T-cell (primary cell): ENCODE measurements at regions not wholly inside any gene's neighbourhood (a gene's known extent, or its start where the extent isn't known, plus 50 kb on each side); places are given as distances from the start of the nearest gene placed in this dataset.

Source experiments
- ATAC-seq, 4 experiments: fragments of 200-7000 bp in 3 of 4; fragments of 150-1000 bp in 1 of 4; cut with Tn5 transposase; replicated peaks in 1 of 4; 1 replicate in 3 of 4; 2 replicates in 1 of 4; pipeline ENCODE4 v1.10.0; 2021; ENCODE audit warnings: moderate library complexity in 3 of 4, mild to moderate bottlenecking in 2 of 4, moderate number of reproducible peaks in 1 of 4
- CTCF ChIA-PET, 2 donors: fragments of 300-600 bp; sonication (Branson Sonifier 250); formaldehyde crosslinking; loops; one replicate each; lab custom pipeline; 2022; ENCODE audit warnings: antibody characterized with exemption in 2 of 2; lab: Charles Lee
- POLR2A ChIA-PET, 2 donors: fragments of 300-600 bp; sonication (Branson Sonifier 250); formaldehyde crosslinking; loops; one replicate each; lab custom pipeline; 2022; ENCODE audit warnings: antibody characterized with exemption in 2 of 2; lab: Charles Lee
- DNase-seq, 35 experiments: peaks; one replicate each; pipeline versions ENCODE4 v3.0.0 to v3.0.0-alpha.2; 2013 to 2023
- H3K27ac ChIP-seq: one replicate; pipeline ENCODE4 v1.5.1; 2013; ENCODE audit warnings: low read length
- H3K27me3 ChIP-seq, 2 experiments: replicated peaks in 1 of 2; 1 replicate in 1 of 2; 2 replicates in 1 of 2; pipeline versions ENCODE4 v1.6.1 to v1.7.0; 2013; ENCODE audit warnings: low read length in 1 of 2, mixed read lengths in 1 of 2; ENCODE audit not compliant: control insufficient read depth in 2 of 2, insufficient read depth in 2 of 2; ENCODE audit errors: extremely low read depth in 1 of 2
- H3K36me3 ChIP-seq, 2 donors: 1 replicate in 1 of 2; 2 replicates in 1 of 2; pipeline versions ENCODE4 v1.6.1 to v1.7.0; 2013; ENCODE audit warnings: low read length in 1 of 2; ENCODE audit not compliant: control insufficient read depth in 2 of 2, insufficient read depth in 1 of 2; ENCODE audit errors: extremely low read depth in 1 of 2
- H3K4me1 ChIP-seq, 2 experiments: 1 replicate in 1 of 2; 2 replicates in 1 of 2; pipeline versions ENCODE4 v1.6.1 to v1.7.0; 2013; ENCODE audit warnings: low read length in 2 of 2, mixed read lengths in 1 of 2; ENCODE audit not compliant: insufficient read depth in 2 of 2, control insufficient read depth in 1 of 2; ENCODE audit errors: extremely low read depth in 1 of 2
- H3K4me3 ChIP-seq, 2 donors: 1 replicate in 1 of 2; 2 replicates in 1 of 2; pipeline versions ENCODE4 v1.5.1 to v1.7.0; 2013; ENCODE audit warnings: mild to moderate bottlenecking in 2 of 2, low read length in 1 of 2, moderate library complexity in 1 of 2; ENCODE audit not compliant: control insufficient read depth in 1 of 2; ENCODE audit errors: extremely low read depth in 1 of 2
- H3K9me3 ChIP-seq: 2 replicates; pipeline ENCODE4 v1.7.0; 2013
- H3K27ac Mint-ChIP-seq, 2 donors: one replicate each; pipeline ENCODE4 v1.8.0; 2020 to 2021; ENCODE audit warnings: mild to moderate bottlenecking in 2 of 2, mixed read lengths in 2 of 2
- H3K27me3 Mint-ChIP-seq, 2 donors: one replicate each; pipeline ENCODE4 v1.8.0; 2021 to 2022; ENCODE audit warnings: mixed read lengths in 2 of 2
- H3K36me3 Mint-ChIP-seq: one replicate; pipeline ENCODE4 v1.8.0; 2021; ENCODE audit warnings: mixed read lengths
- H3K4me1 Mint-ChIP-seq, 3 donors: one replicate each; pipeline ENCODE4 v1.8.0; 2020 to 2022; ENCODE audit warnings: mixed read lengths in 3 of 3, mild to moderate bottlenecking in 1 of 3
- H3K4me3 Mint-ChIP-seq, 3 donors: one replicate each; pipeline ENCODE4 v1.8.0; 2020 to 2022; ENCODE audit warnings: mild to moderate bottlenecking in 3 of 3, mixed read lengths in 3 of 3, moderate library complexity in 3 of 3
- H3K9me3 Mint-ChIP-seq, 3 donors: one replicate each; pipeline ENCODE4 v1.8.0; 2020 to 2022; ENCODE audit warnings: mixed read lengths in 3 of 3
- WGBS: methylation state at CpG from one replicate; pipeline ENCODE4 v1.1.5; 2013; ENCODE audit warnings: missing lambda C conversion rate; ENCODE audit not compliant: insufficient coverage; 5-methylcytosine and 5-hydroxymethylcytosine counted together

DNA sequence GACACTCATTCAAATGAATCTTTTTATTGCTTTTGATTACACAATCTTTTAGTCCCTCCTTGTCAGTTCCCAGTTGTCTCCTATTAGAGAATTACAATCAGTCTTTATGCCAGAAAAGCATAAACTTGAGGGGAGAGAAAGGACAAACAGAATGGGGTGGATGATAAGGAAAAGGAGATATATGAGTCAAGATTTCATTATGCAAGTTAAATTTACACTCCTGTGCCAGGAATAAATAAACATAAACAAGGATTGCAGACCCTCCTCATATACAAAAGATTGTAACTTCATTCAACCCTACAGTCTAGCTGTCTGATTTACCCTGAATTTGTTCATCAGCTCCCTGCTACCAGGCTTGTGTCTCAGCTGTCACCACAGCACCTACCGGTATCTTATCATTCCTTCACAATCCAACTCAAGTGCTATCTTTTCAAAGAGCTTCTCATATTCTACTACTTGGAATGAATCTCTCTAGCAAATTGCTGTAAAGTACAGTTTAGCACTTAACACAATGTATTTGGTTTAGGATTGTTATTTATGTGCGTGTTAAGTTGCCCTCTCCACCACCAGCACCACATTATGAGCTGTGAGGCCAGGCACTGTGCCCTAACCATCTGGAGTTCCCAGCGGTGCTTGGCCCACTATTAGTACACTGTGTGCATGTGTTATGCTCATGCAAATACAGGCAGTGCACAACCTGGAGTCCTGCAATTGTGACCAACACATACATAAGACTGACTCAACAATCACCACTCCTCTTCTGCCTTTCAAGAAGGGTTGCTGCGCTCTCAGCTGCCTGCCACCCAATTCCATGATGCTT lies 504.1 kb downstream of the TBL1XR1 start:
- POLR2A ChIA-PET = no interaction called here
- no peak for ATAC-seq

DNA sequence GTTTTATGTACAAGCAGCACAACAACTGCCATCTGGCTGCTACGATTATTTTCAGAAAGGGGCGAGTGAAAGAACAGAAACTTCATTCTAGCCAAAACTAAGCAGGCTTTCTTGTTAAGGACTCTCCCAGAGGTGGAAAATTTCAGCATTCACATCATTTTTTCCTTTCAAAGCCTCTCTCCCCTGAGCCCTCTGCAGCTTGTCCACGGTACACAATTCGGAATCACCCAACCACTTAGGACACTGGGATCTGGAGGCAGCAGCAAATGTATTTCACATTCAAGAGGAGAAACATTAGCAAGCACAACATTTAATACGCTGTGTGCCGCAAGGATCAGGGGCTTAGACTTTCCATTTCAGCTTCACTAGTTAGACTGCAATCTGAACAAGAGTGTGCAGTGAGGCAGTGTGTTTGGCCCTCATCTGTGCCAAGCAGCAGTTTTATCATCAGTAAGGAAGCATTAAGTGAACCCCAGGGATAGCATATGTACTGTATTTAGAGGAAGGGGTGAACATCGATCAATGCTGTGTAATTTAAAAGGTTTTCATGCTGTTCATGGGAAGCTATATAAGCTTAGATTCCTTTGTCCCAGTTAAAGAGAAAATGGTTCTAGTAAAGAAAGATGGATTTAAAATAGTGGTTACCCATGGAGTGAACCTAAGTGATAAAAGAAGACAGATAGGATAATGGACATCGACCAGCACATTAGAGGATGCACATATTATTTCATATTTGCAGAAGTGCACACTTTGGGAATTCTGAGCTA lies 504.9 kb downstream of the TBL1XR1 start:
- DNase-seq = no peak
- H3K27ac ChIP-seq = no peak overlapping the region
- POLR2A ChIA-PET = no interaction called here
- no peak overlapping the region for H3K4me3 Mint-ChIP-seq
- H3K4me1 ChIP-seq = no peaks in the 10 kb centered on the region
- no peaks in the 10 kb centered on the region for H3K4me1 Mint-ChIP-seq
- no peaks in the 10 kb centered on the region for H3K36me3 ChIP-seq
- no peaks in the 10 kb centered on the region for H3K36me3 Mint-ChIP-seq
- H3K27me3 Mint-ChIP-seq = peaks cover 0 to 2% of the 10 kb centered on the region in 2 donors
- H3K9me3 Mint-ChIP-seq = no peaks in the 10 kb centered on the region
- no peaks in the 10 kb centered on the region for H3K9me3 ChIP-seq
- no peaks in the 10 kb centered on the region for H3K27me3 ChIP-seq
- no peak for ATAC-seq
- H3K4me3 ChIP-seq = no peak overlapping the region
- CTCF ChIA-PET = no interaction called here
- WGBS = 85% methylated on average over 7 of the region's 8 CpGs
- H3K27ac Mint-ChIP-seq = no peak overlapping the region

More for the DNA sequence above, 504.1 kb downstream of the TBL1XR1 start:
- Mint-ChIP-seq H3K4me3 (no peak overlapping the region), H3K9me3 (no peaks in the 10 kb centered on the region), H3K36me3 (no peaks in the 10 kb centered on the region), H3K27ac (no peak overlapping the region), H3K4me1 (no peaks in the 10 kb centered on the region), H3K27me3 (peaks cover 0 to 2% of the 10 kb centered on the region in 2 donors)
- CTCF ChIA-PET = no interaction called here
- H3K27ac ChIP-seq = no peak overlapping the region
- H3K36me3 ChIP-seq = no peaks in the 10 kb centered on the region
- no peak for DNase-seq
- H3K9me3 ChIP-seq = no peaks in the 10 kb centered on the region
- 88% methylated on average over 1 of the region's 4 CpGs for WGBS
- H3K4me1 ChIP-seq = no peaks in the 10 kb centered on the region
- H3K4me3 ChIP-seq = no peak overlapping the region
- H3K27me3 ChIP-seq = no peaks in the 10 kb centered on the region

DNA sequence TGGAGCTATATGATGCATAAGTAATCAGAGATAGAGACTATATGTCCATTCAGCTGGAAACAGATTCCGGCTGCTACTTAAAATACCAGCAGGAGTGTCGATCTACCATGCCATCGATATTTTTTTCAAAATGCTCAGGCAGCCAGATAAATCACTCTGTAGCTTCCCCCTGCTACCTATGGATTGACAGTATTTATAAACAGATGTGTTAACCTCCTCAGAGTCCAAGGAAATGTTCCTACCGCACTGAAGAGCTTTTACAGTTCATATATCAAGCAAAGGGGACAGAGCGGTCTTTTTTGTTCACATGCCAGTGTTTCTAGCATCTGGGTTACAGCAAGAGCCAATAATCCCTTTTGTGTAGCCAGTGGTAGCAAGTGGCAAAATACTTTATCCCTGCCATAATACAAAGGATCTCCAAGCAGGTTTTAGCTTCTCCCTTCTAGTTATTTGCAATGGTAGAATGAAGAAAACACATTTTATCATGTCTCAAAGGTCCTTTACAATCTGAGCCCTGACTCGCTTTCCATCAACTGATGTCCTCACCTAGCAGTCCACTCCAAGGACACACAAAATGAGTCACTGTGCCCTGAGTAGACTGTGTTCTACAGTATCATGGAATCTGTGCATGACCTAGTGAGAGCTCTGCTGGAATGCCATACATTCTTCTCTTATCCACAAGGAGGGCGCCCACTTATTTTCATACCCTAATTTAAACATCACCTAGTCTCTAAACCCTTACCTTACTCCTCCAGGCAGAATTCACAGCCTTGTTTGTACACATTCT lies 507.0 kb downstream of the TBL1XR1 start:
- H3K36me3 ChIP-seq = no peaks in the 10 kb centered on the region
- no peak overlapping the region for H3K27ac Mint-ChIP-seq
- CTCF ChIA-PET = interaction anchor here in 1 of 2 donors (0.5 kb wide), 1 partner anchor 1880 kb away, joined by 3 read pairs; no protein-coding TSS in a partner anchor
- DNase-seq (no peak), ATAC-seq (no peak)
- H3K4me3 Mint-ChIP-seq = no peak overlapping the region
- peaks cover 0 to 6% (median 0%) of the 10 kb centered on the region in 3 donors for H3K9me3 Mint-ChIP-seq
- H3K4me1 ChIP-seq = no peaks in the 10 kb centered on the region
- H3K27ac ChIP-seq = no peak overlapping the region
- no peak overlapping the region for H3K4me3 ChIP-seq
- no peaks in the 10 kb centered on the region for H3K27me3 ChIP-seq
- H3K4me1 Mint-ChIP-seq = no peaks in the 10 kb centered on the region
- no peaks in the 10 kb centered on the region for H3K9me3 ChIP-seq
- WGBS = 86% methylated on average over 3 of the region's 7 CpGs
- no peaks in the 10 kb centered on the region for H3K36me3 Mint-ChIP-seq
- POLR2A ChIA-PET = no interaction called here
- H3K27me3 Mint-ChIP-seq = no peaks in the 10 kb centered on the region

GRCh38 chr3:176687754-176688153 lies 509.5 kb downstream of the TBL1XR1 start:
- no CpG with 5 or more reads among the region's 2 CpGs for WGBS
- ChIA-PET POLR2A (no interaction called here), CTCF (no interaction called here)
- no peak overlapping the region for H3K27ac ChIP-seq
- H3K4me3 Mint-ChIP-seq = no peak overlapping the region
- H3K36me3 Mint-ChIP-seq = no peaks in the 10 kb centered on the region
- no peaks in the 10 kb centered on the region for H3K9me3 ChIP-seq
- no peak overlapping the region for H3K27ac Mint-ChIP-seq
- DNase-seq = no peak
- no peaks in the 10 kb centered on the region for H3K27me3 ChIP-seq
- H3K36me3 ChIP-seq = no peaks in the 10 kb centered on the region
- no peaks in the 10 kb centered on the region for H3K4me1 Mint-ChIP-seq
- ATAC-seq = no peak
- no peaks in the 10 kb centered on the region for H3K4me1 ChIP-seq
- no peaks in the 10 kb centered on the region for H3K27me3 Mint-ChIP-seq
- no peak overlapping the region for H3K4me3 ChIP-seq
- peaks cover 3 to 10% (median 6%) of the 10 kb centered on the region in 3 donors for H3K9me3 Mint-ChIP-seq

DNA sequence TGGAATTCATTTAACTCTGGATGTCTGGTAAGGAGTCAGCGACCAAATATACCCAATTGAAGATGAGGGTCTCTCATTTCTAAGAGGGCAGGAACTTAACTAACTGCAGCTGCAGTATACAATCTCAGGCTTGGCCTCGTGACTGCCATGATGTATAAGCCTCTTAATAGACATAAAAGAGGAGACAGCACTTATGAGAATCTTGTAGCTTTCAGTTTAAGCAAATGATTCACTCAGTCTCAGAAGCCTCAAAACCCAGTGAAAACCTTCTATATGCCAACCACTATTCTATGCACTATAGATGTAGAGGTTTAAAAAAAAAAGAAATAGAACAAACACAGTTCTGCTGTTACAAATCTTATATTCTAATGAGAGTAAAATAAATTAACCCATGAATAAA lies 513.9 kb downstream of the TBL1XR1 start:
- Histone ChIP-seq H3K9me3 (no peaks in the 10 kb centered on the region), H3K27me3 (no peaks in the 10 kb centered on the region), H3K36me3 (no peaks in the 10 kb centered on the region), H3K27ac (no peak overlapping the region), H3K4me1 (no peaks in the 10 kb centered on the region), H3K4me3 (no peak overlapping the region)
- Mint-ChIP-seq H3K4me1 (no peaks in the 10 kb centered on the region), H3K27me3 (no peaks in the 10 kb centered on the region), H3K27ac (no peak overlapping the region), H3K4me3 (no peak overlapping the region), H3K9me3 (peaks cover 22% of the 10 kb centered on the region in 3 donors), H3K36me3 (no peaks in the 10 kb centered on the region)
- ATAC-seq (no peak), DNase-seq (no peak)
- ChIA-PET POLR2A (no interaction called here), CTCF (no interaction called here)
- WGBS = no CpG with 5 or more reads among the region's 2 CpGs
